Uterus (tissue), 2 donors: ENCODE measurements at regions not wholly inside any gene's neighbourhood (a gene's known extent, or its start where the extent isn't known, plus 50 kb on each side); places are given as distances from the start of the nearest gene placed in this dataset.

Experiments used
- CTCF ChIP-seq, 4 experiments: fragments of 200-600 bp in 2 of 4; fragments of 450-650 bp in 2 of 4; sonication (generic) in 2 of 4; IDR thresholded peaks; one replicate each; pipeline ENCODE4 v1.5.1; 2016 to 2019; ENCODE audit warnings: antibody characterized with exemption in 4 of 4, mild to moderate bottlenecking in 2 of 4, moderate library complexity in 1 of 4
- POLR2A ChIP-seq, 2 donors: fragments of 450-650 bp; IDR thresholded peaks; one replicate each; pipeline ENCODE4 v1.6.1; 2016; ENCODE audit warnings: antibody characterized with exemption in 2 of 2, mild to moderate bottlenecking in 1 of 2, moderate library complexity in 1 of 2

- no peak for TF ChIP-seq POLR2A (IDR thresholded peaks at IDR 0.05)
- no peak for TF ChIP-seq CTCF (IDR thresholded peaks at IDR 0.05)
Observed at GRCh38 chr1:56081173-56081572, 498.2 kb downstream of the PLPP3 start.
